ENCODE measurements at regions not wholly inside any gene's neighbourhood (a gene's known extent, or its start where the extent isn't known, plus 50 kb on each side); places are given as distances from the start of the nearest gene placed in this dataset.

- Histone ChIP-seq H3K4me2 (ENCODE audit: insufficient read depth, low read length) (no peak overlapping the region), H3K4me1 (replicated peaks in 1 of 2; ENCODE audit: control insufficient read depth in 2 of 2, insufficient read depth in 2 of 2, low read length in 2 of 2) (no peaks in the 10 kb centered on the region), H4K20me1 (replicated peaks; ENCODE audit: control insufficient read depth, insufficient read depth, low read length) (no peaks in the 10 kb centered on the region), H3K9me3 (replicated peaks; ENCODE audit: control insufficient read depth, insufficient read depth, low read depth, low read length) (no peaks in the 10 kb centered on the region; the same call in 1 of the 2 replicates), H3K27me3 (ENCODE audit: control insufficient read depth in 2 of 2, insufficient read depth in 2 of 2, low read length in 2 of 2) (no peaks in the 10 kb centered on the region), H3K36me3 (ENCODE audit: control insufficient read depth, insufficient read depth, low read length) (no peaks in the 10 kb centered on the region), H2AFZ (ENCODE audit: low read depth, low read length) (no peak overlapping the region), H3K9ac (ENCODE audit: insufficient read depth in 1 of 2, low read depth in 2 of 2, low read length in 2 of 2) (no peak overlapping the region), H3K4me3 (no peak overlapping the region), H3K79me2 (ENCODE audit: control insufficient read depth, insufficient read depth, low read length) (no peaks in the 10 kb centered on the region), H3K27ac (ENCODE audit: extremely low read depth, low read depth, low read length) (no peak overlapping the region), H3K9me1 (ENCODE audit: control insufficient read depth, insufficient read depth, low read length) (no peaks in the 10 kb centered on the region)
- BruUV-seq (replicated peaks): no TSS peak
- in situ Hi-C loops (cut with MboI) (no loop called here), intact Hi-C loops (cut with micrococcal nuclease) (no loop called here)
- POLR2A ChIA-PET: no interaction called here
- 0% methylated on average over 3 of the region's 3 CpGs for WGBS (ENCODE audit: insufficient coverage, low coverage, missing lambda C conversion rate)
- DNase-seq (ENCODE audit: extremely low read depth in 1 of 4, low spot score in 3 of 4) (peak; percentile 9 to 19 (median 14)), ATAC-seq (no peak), FAIRE-seq (no peak)
- TF ChIP-seq CTCF (IDR thresholded peaks at IDR 0.05 in 2 of 3, conservative IDR thresholded peaks at IDR 0.05 in 1 of 3; ENCODE audit: insufficient read depth in 2 of 3, low read depth in 1 of 3, low read length in 3 of 3): peak; percentile 26 to 85 (median 82); a peak in 4 of 6 replicates
- no peak for TF ChIP-seq CREB1 (IDR thresholded peaks at IDR 0.05)
- no peak for TF ChIP-seq CREB1 (CRISPR knock-in tag; IDR thresholded peaks at IDR 0.05)
- no peak for TF ChIP-seq ZNF175 (CRISPR knock-in tag; IDR thresholded peaks at IDR 0.05; ENCODE audit: low read depth)
- no peak for TF ChIP-seq NFIX (CRISPR knock-in tag; IDR thresholded peaks at IDR 0.05; ENCODE audit: low read depth)
- TF ChIP-seq RAD21 (CRISPR knock-in tag; conservative IDR thresholded peaks at IDR 0.05 in 1 of 2, IDR thresholded peaks at IDR 0.05 in 1 of 2): peak; percentile 20 to 65; a peak in 3 of 4 replicates
- CTCF ChIA-PET (ENCODE audit: low intra/inter-chr PET ratio): no interaction called here
These were observed 955.6 kb downstream of the TBC1D32 start for GRCh38 chr6:120378582-120379220.
